Endothelial cell of umbilical vein (primary cell): ENCODE measurements at regions not wholly inside any gene's neighbourhood (a gene's known extent, or its start where the extent isn't known, plus 50 kb on each side); places are given as distances from the start of the nearest gene placed in this dataset.

Experiments used
- BruUV-seq: library from RNA; stranded (reverse); fragments of 400-500 nt; replicated peaks from 2 replicates; lab custom pipeline; 2021; lab: Mats Ljungman, UMichigan
- CTCF ChIA-PET: fragments of 300-600, 350-600 bp; sonication (Branson Sonifier 250); formaldehyde crosslinking; loops from one replicate; lab custom pipeline; 2021; ENCODE audit warnings: antibody characterized with exemption, inconsistent platforms; lab: Charles Lee
- POLR2A ChIA-PET: fragments of 300-600, 350-600 bp; sonication (Branson Sonifier 250); formaldehyde crosslinking; loops from one replicate; lab custom pipeline; 2021; ENCODE audit warnings: antibody characterized with exemption, inconsistent platforms; lab: Charles Lee
- DNase-seq: peaks from one replicate; pipeline ENCODE4 v3.0.0-alpha.2; 2011; ENCODE audit warnings: low read depth, low spot score
- FAIRE-seq: peaks from 2 replicates; lab custom pipeline; 2011; peaks lifted over from hg19 to GRCh38; lab: Jason Lieb, UNC
- H2AFZ ChIP-seq: 2 replicates; pipeline ENCODE4 v1.6.0; 2012; ENCODE audit warnings: low read depth, low read length, control low read depth, inconsistent platforms
- H3K27ac ChIP-seq: 2 replicates; pipeline ENCODE4 v1.5.1; 2011; ENCODE audit warnings: low read depth, mild to moderate bottlenecking, control low read depth, low read length, moderate library complexity; ENCODE audit not compliant: insufficient read depth
- H3K27me3 ChIP-seq, 2 experiments: 2 replicates each; pipeline versions ENCODE4 v1.6.0 to v1.6.1; 2011; ENCODE audit warnings: low read length in 2 of 2, mixed read lengths in 1 of 2; ENCODE audit not compliant: control insufficient read depth in 2 of 2, insufficient read depth in 2 of 2
- H3K36me3 ChIP-seq, 2 experiments: 2 replicates in 1 of 2; 3 replicates in 1 of 2; pipeline ENCODE4 v1.5.1; 2011; ENCODE audit warnings: low read length in 2 of 2, mild to moderate bottlenecking in 1 of 2, moderate library complexity in 1 of 2; ENCODE audit not compliant: control insufficient read depth in 2 of 2, insufficient read depth in 2 of 2; ENCODE audit errors: extremely low read depth in 1 of 2
- H3K4me1 ChIP-seq: 3 replicates; pipeline ENCODE4 v1.5.1; 2011; ENCODE audit warnings: mild to moderate bottlenecking, low read length; ENCODE audit not compliant: control insufficient read depth, insufficient read depth; ENCODE audit errors: extremely low read depth
- H3K4me2 ChIP-seq: 2 replicates; pipeline ENCODE4 v1.6.1; 2011; ENCODE audit warnings: low read length, control low read depth, mixed read lengths; ENCODE audit not compliant: insufficient read depth
- H3K4me3 ChIP-seq, 3 experiments: fragments of 200-600 bp in 1 of 3; sonication (generic), shearing (Covaris generic) in 1 of 3; replicated peaks in 1 of 3; 2 replicates each; pipeline ENCODE4 v1.5.1; 2011 to 2016; ENCODE audit warnings: control low read depth in 3 of 3, low read length in 3 of 3, mild to moderate bottlenecking in 2 of 3, inconsistent platforms in 1 of 3, low read depth in 1 of 3, moderate library complexity in 1 of 3; ENCODE audit not compliant: insufficient read depth in 1 of 3
- H3K79me2 ChIP-seq: 2 replicates; pipeline ENCODE4 v1.6.0; 2012; ENCODE audit warnings: low read length, inconsistent platforms; ENCODE audit not compliant: control insufficient read depth, insufficient read depth
- H3K9ac ChIP-seq: replicated peaks from 2 replicates; pipeline ENCODE3; 2011; ENCODE audit warnings: low read length, control low read depth; ENCODE audit not compliant: insufficient read depth; ENCODE audit errors: extremely low read depth
- H3K9me1 ChIP-seq: replicated peaks from 3 replicates; pipeline ENCODE4 v1.6.0; 2011; ENCODE audit warnings: mild to moderate bottlenecking, low read length; ENCODE audit not compliant: control insufficient read depth, insufficient read depth; ENCODE audit errors: extremely low read depth
- H3K9me3 ChIP-seq: replicated peaks from 2 replicates; pipeline ENCODE4 v1.5.1; 2012; ENCODE audit warnings: low read length, inconsistent platforms; ENCODE audit not compliant: control insufficient read depth, insufficient read depth
- H4K20me1 ChIP-seq: replicated peaks from 2 replicates; pipeline ENCODE3; 2011; ENCODE audit warnings: mild to moderate bottlenecking, low read length; ENCODE audit not compliant: control insufficient read depth, insufficient read depth; ENCODE audit errors: extremely low read depth
- EZH2 ChIP-seq: IDR thresholded peaks from 2 replicates; pipeline ENCODE4 v1.6.1; 2012; ENCODE audit warnings: borderline replicate concordance, low read depth, mild to moderate bottlenecking, moderate library complexity, low read length, inconsistent platforms; ENCODE audit not compliant: severe bottlenecking
- FOS ChIP-seq: IDR thresholded peaks from 2 replicates; pipeline ENCODE4 v1.6.1; 2011; ENCODE audit warnings: mild to moderate bottlenecking, low read length, moderate library complexity, borderline replicate concordance; ENCODE audit not compliant: insufficient read depth
- GATA2 ChIP-seq: IDR thresholded peaks from 2 replicates; pipeline ENCODE4 v1.7.0; 2011; ENCODE audit warnings: low read depth, mild to moderate bottlenecking, moderate library complexity, mixed read lengths, low read length; ENCODE audit not compliant: insufficient read length, insufficient read depth
- JUN ChIP-seq: IDR thresholded peaks from 2 replicates; pipeline ENCODE4 v1.6.1; 2011; ENCODE audit warnings: borderline replicate concordance, low read depth; ENCODE audit not compliant: insufficient read length, insufficient read depth
- MYC ChIP-seq: IDR thresholded peaks from one replicate; pipeline ENCODE4 v1.6.1; 2011; ENCODE audit warnings: mild to moderate bottlenecking, low read depth, low read length
- POLR2A ChIP-seq: IDR thresholded peaks from 2 replicates; pipeline ENCODE4 v1.6.1; 2012; ENCODE audit warnings: low read depth, mild to moderate bottlenecking, control low read depth, low read length
- POLR2AphosphoS5 ChIP-seq: IDR thresholded peaks from 2 replicates; pipeline ENCODE4 v1.6.1; 2012; ENCODE audit warnings: low read depth, mild to moderate bottlenecking, control low read depth, low read length, moderate library complexity; ENCODE audit not compliant: insufficient read depth
- dilution Hi-C: fragments of 300-500 bp; cut with MboI; formaldehyde crosslinking; loops from one replicate; pipeline ENCODE4 v1.15.0; 2019; ENCODE audit warnings: low sequenced_read_pairs; ENCODE audit not compliant: extremely low pct_ligation_motif_present
- intact Hi-C: fragments of 100-400 bp; cut with micrococcal nuclease; formaldehyde crosslinking; loops from one replicate; pipeline ENCODE4 v1.10.0; 2022
- TF ChIP-seq, protein P1 (sequence below): IDR thresholded peaks from 2 replicates; pipeline ENCODE4 v1.6.1; 2011; ENCODE audit not compliant: insufficient read depth, insufficient read length
- TF ChIP-seq, protein P2 (sequence below), 2 donors: IDR thresholded peaks; 1 replicate in 1 of 2; 2 replicates in 1 of 2; pipeline ENCODE4 v1.5.1; 2011; ENCODE audit warnings: low read length in 2 of 2, mild to moderate bottlenecking in 2 of 2, moderate library complexity in 2 of 2, control low read depth in 1 of 2, inconsistent platforms in 1 of 2, low read depth in 1 of 2; ENCODE audit not compliant: insufficient read depth in 1 of 2; ENCODE audit errors: extremely low read depth in 1 of 2

DNA sequence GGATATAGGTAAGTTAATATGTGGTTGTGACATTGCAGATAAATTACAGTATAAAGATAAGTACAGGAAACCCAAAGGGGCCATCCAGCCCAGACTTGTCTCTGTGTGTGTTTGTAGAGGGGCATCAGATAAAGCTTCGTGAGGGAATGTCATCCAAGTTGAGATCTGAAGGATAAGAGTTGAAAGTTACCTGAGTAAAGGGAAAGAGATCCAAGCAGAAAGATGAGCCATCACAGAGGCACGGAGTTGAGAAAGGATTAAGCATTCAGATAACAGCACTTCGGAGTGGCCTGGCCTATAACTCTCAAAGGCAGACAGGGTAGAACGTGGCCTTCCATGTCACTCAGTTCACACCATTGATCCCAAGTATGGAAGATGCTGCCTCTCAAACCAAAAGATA lies 749.1 kb downstream of the ADGRL2 start:
- H3K27me3 ChIP-seq = no peaks in the 10 kb centered on the region
- dilution Hi-C loops = no loop called here
- no peak overlapping the region for H3K9ac ChIP-seq
- no peaks in the 10 kb centered on the region for H3K79me2 ChIP-seq
- no peak overlapping the region for H3K4me3 ChIP-seq
- DNase-seq (no peak), FAIRE-seq (no peak)
- ChIA-PET CTCF (no interaction called here), POLR2A (no interaction called here)
- H3K9me3 ChIP-seq = no peaks in the 10 kb centered on the region
- H3K4me1 ChIP-seq = no peaks in the 10 kb centered on the region
- no peak overlapping the region for H2AFZ ChIP-seq
- no peak overlapping the region for H3K4me2 ChIP-seq
- H4K20me1 ChIP-seq = no peaks in the 10 kb centered on the region
- no peak for TF ChIP-seq MYC
- TF ChIP-seq POLR2A = no peak
- TF ChIP-seq POLR2AphosphoS5 = no peak
- TF ChIP-seq GATA2 = no peak
- TF ChIP-seq JUN = no peak
- TF ChIP-seq, protein P1, sequence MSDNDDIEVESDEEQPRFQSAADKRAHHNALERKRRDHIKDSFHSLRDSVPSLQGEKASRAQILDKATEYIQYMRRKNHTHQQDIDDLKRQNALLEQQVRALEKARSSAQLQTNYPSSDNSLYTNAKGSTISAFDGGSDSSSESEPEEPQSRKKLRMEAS = no peak
- no peak for TF ChIP-seq EZH2
- TF ChIP-seq, protein P2, sequence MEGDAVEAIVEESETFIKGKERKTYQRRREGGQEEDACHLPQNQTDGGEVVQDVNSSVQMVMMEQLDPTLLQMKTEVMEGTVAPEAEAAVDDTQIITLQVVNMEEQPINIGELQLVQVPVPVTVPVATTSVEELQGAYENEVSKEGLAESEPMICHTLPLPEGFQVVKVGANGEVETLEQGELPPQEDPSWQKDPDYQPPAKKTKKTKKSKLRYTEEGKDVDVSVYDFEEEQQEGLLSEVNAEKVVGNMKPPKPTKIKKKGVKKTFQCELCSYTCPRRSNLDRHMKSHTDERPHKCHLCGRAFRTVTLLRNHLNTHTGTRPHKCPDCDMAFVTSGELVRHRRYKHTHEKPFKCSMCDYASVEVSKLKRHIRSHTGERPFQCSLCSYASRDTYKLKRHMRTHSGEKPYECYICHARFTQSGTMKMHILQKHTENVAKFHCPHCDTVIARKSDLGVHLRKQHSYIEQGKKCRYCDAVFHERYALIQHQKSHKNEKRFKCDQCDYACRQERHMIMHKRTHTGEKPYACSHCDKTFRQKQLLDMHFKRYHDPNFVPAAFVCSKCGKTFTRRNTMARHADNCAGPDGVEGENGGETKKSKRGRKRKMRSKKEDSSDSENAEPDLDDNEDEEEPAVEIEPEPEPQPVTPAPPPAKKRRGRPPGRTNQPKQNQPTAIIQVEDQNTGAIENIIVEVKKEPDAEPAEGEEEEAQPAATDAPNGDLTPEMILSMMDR (IDR thresholded peaks at IDR 0.05; ENCODE audit: extremely low read depth in 1 of 2, insufficient read depth in 1 of 2, low read depth in 1 of 2, low read length in 2 of 2) = no peak
- no peak for TF ChIP-seq FOS
- no peaks in the 10 kb centered on the region for H3K9me1 ChIP-seq
- intact Hi-C loops = no loop called here
- H3K27ac ChIP-seq = no peak overlapping the region
- no TSS peak for BruUV-seq
- no peaks in the 10 kb centered on the region for H3K36me3 ChIP-seq
